Fibroblast of mammary gland (primary cell): ENCODE measurements at regions not wholly inside any gene's neighbourhood (a gene's known extent, or its start where the extent isn't known, plus 50 kb on each side); places are given as distances from the start of the nearest gene placed in this dataset.

Source experiments
- DNase-seq: peaks from one replicate; pipeline ENCODE4 v3.0.0-alpha.2; 2010; ENCODE audit warnings: low read depth
- H3K4me3 ChIP-seq: 2 replicates; pipeline ENCODE4 v1.5.1; 2011; ENCODE audit warnings: low read depth, mild to moderate bottlenecking, low read length, moderate library complexity; ENCODE audit not compliant: control insufficient read depth
- CTCF ChIP-seq: conservative IDR thresholded peaks from 2 replicates; pipeline ENCODE4 v1.5.1; 2011; ENCODE audit warnings: low read depth, low read length, inconsistent platforms; ENCODE audit not compliant: control insufficient read depth, insufficient read depth

GRCh38 chr5:91706785-91707520 lies 323.8 kb upstream of the ARRDC3 start:
- no peak for TF ChIP-seq CTCF

GRCh38 chr5:91703128-91703527 lies 320.0 kb upstream of the ARRDC3 start:
- DNase-seq: no peak
- H3K4me3 ChIP-seq: no peak overlapping the region
- no peak for TF ChIP-seq CTCF

More at GRCh38 chr5:91706785-91707520, 323.8 kb upstream of the ARRDC3 start:
- no peak overlapping the region for H3K4me3 ChIP-seq
- DNase-seq: peak; percentile 46

GRCh38 chr5:91699429-91699828 lies 316.3 kb upstream of the ARRDC3 start:
- TF ChIP-seq CTCF: no peak
- no peak for DNase-seq
- H3K4me3 ChIP-seq: no peak overlapping the region

GRCh38 chr5:91691592-91691991 lies 308.5 kb upstream of the ARRDC3 start:
- H3K4me3 ChIP-seq: no peak overlapping the region
- TF ChIP-seq CTCF: no peak
- no peak for DNase-seq

- no peak overlapping the region for H3K4me3 ChIP-seq
- no peak for TF ChIP-seq CTCF
- no peak for DNase-seq
These were observed 307.8 kb upstream of the ARRDC3 start for GRCh38 chr5:91690921-91691320.

GRCh38 chr5:91687430-91687829 lies 304.3 kb upstream of the ARRDC3 start:
- H3K4me3 ChIP-seq: no peak overlapping the region
- no peak for DNase-seq
- TF ChIP-seq CTCF: no peak
